ENCODE measurements at regions not wholly inside any gene's neighbourhood (a gene's known extent, or its start where the extent isn't known, plus 50 kb on each side); places are given as distances from the start of the nearest gene placed in this dataset.

GRCh38 chr16:64196444-64196843 is 925.4 kb downstream of the CDH11 start:
- TF ChIP-seq CTCF (IDR thresholded peaks at IDR 0.05) (no peak), POLR2A (IDR thresholded peaks at IDR 0.05) (no peak)

Data from thyroid gland (tissue), 4 donors.